GM18520 (cell line): ENCODE measurements at regions not wholly inside any gene's neighbourhood (a gene's known extent, or its start where the extent isn't known, plus 50 kb on each side); places are given as distances from the start of the nearest gene placed in this dataset.

Experiments
- ATAC-seq: cut with Tn5 transposase; IDR thresholded peaks from one replicate; pipeline ENCODE4 v1.9.1; 2021; ENCODE audit not compliant: unreplicated experiment

- no peak for ATAC-seq
Observed at GRCh38 chr3:87175732-87176131, 51.4 kb upstream of the CHMP2B start.

- no peak for ATAC-seq
Observed at GRCh38 chr3:87173776-87174175, 53.3 kb upstream of the CHMP2B start.

- ATAC-seq: no peak
Observed at GRCh38 chr3:87173071-87173470, 54.0 kb upstream of the CHMP2B start.

GRCh38 chr3:87167628-87168456 lies 59.3 kb upstream of the CHMP2B start:
- ATAC-seq: peak; percentile 68

- no peak for ATAC-seq
Observed at GRCh38 chr3:87164245-87164644, 62.9 kb upstream of the CHMP2B start.

- no peak for ATAC-seq
Observed at GRCh38 chr3:87161851-87162250, 65.3 kb upstream of the CHMP2B start.

- ATAC-seq: no peak
Observed at GRCh38 chr3:87161417-87161816, 65.7 kb upstream of the CHMP2B start.

GRCh38 chr3:87161013-87161412 lies 66.1 kb upstream of the CHMP2B start:
- ATAC-seq: no peak

- ATAC-seq: no peak
Observed at GRCh38 chr3:87158823-87159222, 68.3 kb upstream of the CHMP2B start.

GRCh38 chr3:87148020-87148419 lies 79.1 kb upstream of the CHMP2B start:
- no peak for ATAC-seq

- no peak for ATAC-seq
Observed at GRCh38 chr3:87147562-87147961, 79.5 kb upstream of the CHMP2B start.

- peak; percentile 61 for ATAC-seq
Observed at GRCh38 chr3:87145553-87145952, 81.6 kb upstream of the CHMP2B start.

- no peak for ATAC-seq
Observed at GRCh38 chr3:87136066-87136596, 91.0 kb upstream of the CHMP2B start.

- no peak for ATAC-seq
Observed at GRCh38 chr3:87135412-87135811, 91.7 kb upstream of the CHMP2B start.

GRCh38 chr3:87132801-87133200 lies 94.3 kb upstream of the CHMP2B start:
- ATAC-seq: no peak

- ATAC-seq: no peak
Observed at GRCh38 chr3:87128006-87128405, 99.1 kb upstream of the CHMP2B start.

GRCh38 chr3:87127281-87127680 lies 99.8 kb upstream of the CHMP2B start:
- no peak for ATAC-seq

- ATAC-seq: no peak
Observed at GRCh38 chr3:87126321-87126720, 100.8 kb upstream of the CHMP2B start.

GRCh38 chr3:87125116-87125515 lies 102.0 kb upstream of the CHMP2B start:
- no peak for ATAC-seq

GRCh38 chr3:87122766-87123165 lies 104.3 kb upstream of the CHMP2B start:
- no peak for ATAC-seq

- ATAC-seq: no peak
Observed at GRCh38 chr3:87121856-87122255, 105.3 kb upstream of the CHMP2B start.

GRCh38 chr3:87120881-87121280 lies 106.2 kb upstream of the CHMP2B start:
- ATAC-seq: no peak

- ATAC-seq: no peak
Observed at GRCh38 chr3:87120236-87120635, 106.9 kb upstream of the CHMP2B start.
